ENCODE measurements at regions not wholly inside any gene's neighbourhood (a gene's known extent, or its start where the extent isn't known, plus 50 kb on each side); places are given as distances from the start of the nearest gene placed in this dataset.

GRCh38 chr18:71068338-71068737 lies 779.5 kb downstream of the SOCS6 start:
- ATAC-seq (no peak), DNase-seq (ENCODE audit: low read depth, low spot score) (no peak)
- Histone ChIP-seq H3K9me3 (ENCODE audit: control insufficient read depth in 1 of 2, insufficient read depth in 1 of 2, low read depth in 1 of 2, low read length in 2 of 2) (peaks cover 7 to 11% of the 10 kb centered on the region in 2 experiments; a peak in 1 of 4 replicates), H4K20me1 (ENCODE audit: insufficient read depth) (no peaks in the 10 kb centered on the region), H3K79me2 (ENCODE audit: insufficient read depth, low read length) (no peaks in the 10 kb centered on the region), H2AFZ (ENCODE audit: low read depth, low read length, poor library complexity, severe bottlenecking) (no peak overlapping the region), H3K27me3 (ENCODE audit: insufficient read depth, low read length) (no peaks in the 10 kb centered on the region), H3K27ac (ENCODE audit: low read depth, low read length) (no peak overlapping the region), H3K36me3 (ENCODE audit: control insufficient read depth in 1 of 2, insufficient read depth in 2 of 2, low read length in 2 of 2) (no peaks in the 10 kb centered on the region), H3K4me1 (ENCODE audit: control insufficient read depth in 1 of 2, insufficient read depth in 2 of 2, low read length in 2 of 2) (no peaks in the 10 kb centered on the region), H3K9ac (ENCODE audit: low read length) (no peak overlapping the region), H3K4me2 (ENCODE audit: low read length) (no peak overlapping the region), H3K9me2 (ENCODE audit: insufficient read depth) (no peaks in the 10 kb centered on the region), H3K4me3 (replicated peaks in 1 of 2; ENCODE audit: low read depth in 1 of 2, low read length in 2 of 2) (no peak overlapping the region)
- ChIA-PET RAD21 (ENCODE audit: low non-redundant PET in 1 of 2, low total read pairs in 2 of 2, uncharacterized antibody in 2 of 2, unreplicated experiment in 2 of 2) (no interaction called here), POLR2A (no interaction called here), CTCF (no interaction called here)
- BruUV-seq (replicated peaks): no TSS peak
- TF ChIP-seq ZFX (IDR thresholded peaks at IDR 0.05) (no peak), TCF7L2 (IDR thresholded peaks at IDR 0.05; ENCODE audit: borderline replicate concordance, extremely low read depth, insufficient read depth, insufficient read length) (no peak), POLR2AphosphoS5 (IDR thresholded peaks at IDR 0.05; ENCODE audit: low read depth, low read length) (no peak), ZBTB33 (IDR thresholded peaks at IDR 0.05; ENCODE audit: extremely low read depth, insufficient replicate concordance, low read length) (no peak), SIN3A (IDR thresholded peaks at IDR 0.05; ENCODE audit: low read depth) (no peak)
- intact Hi-C loops (cut with micrococcal nuclease): no loop called here

GRCh38 chr18:71049893-71050292 lies 761.0 kb downstream of the SOCS6 start:
- no peak overlapping the region for H3K9ac ChIP-seq (ENCODE audit: low read length)
- no peaks in the 10 kb centered on the region for H3K79me2 ChIP-seq (ENCODE audit: insufficient read depth, low read length)
- no peaks in the 10 kb centered on the region for H3K9me2 ChIP-seq (ENCODE audit: insufficient read depth)
- no peaks in the 10 kb centered on the region for H3K36me3 ChIP-seq (ENCODE audit: control insufficient read depth in 1 of 2, insufficient read depth in 2 of 2, low read length in 2 of 2)
- H3K4me1 ChIP-seq (ENCODE audit: control insufficient read depth in 1 of 2, insufficient read depth in 2 of 2, low read length in 2 of 2): no peaks in the 10 kb centered on the region
- ATAC-seq (no peak), DNase-seq (ENCODE audit: low read depth, low spot score) (no peak)
- no peak overlapping the region for H3K4me3 ChIP-seq (replicated peaks in 1 of 2; ENCODE audit: low read depth in 1 of 2, low read length in 2 of 2)
- BruUV-seq (replicated peaks): no TSS peak
- H3K9me3 ChIP-seq (ENCODE audit: control insufficient read depth in 1 of 2, insufficient read depth in 1 of 2, low read depth in 1 of 2, low read length in 2 of 2): peaks cover 11 to 14% of the 10 kb centered on the region in 2 experiments; a peak in 3 of 4 replicates
- ChIA-PET POLR2A (no interaction called here), RAD21 (ENCODE audit: low non-redundant PET in 1 of 2, low total read pairs in 2 of 2, uncharacterized antibody in 2 of 2, unreplicated experiment in 2 of 2) (no interaction called here), CTCF (no interaction called here)
- intact Hi-C loops (cut with micrococcal nuclease): no loop called here
- no peaks in the 10 kb centered on the region for H3K27me3 ChIP-seq (ENCODE audit: insufficient read depth, low read length)
- H2AFZ ChIP-seq (ENCODE audit: low read depth, low read length, poor library complexity, severe bottlenecking): no peak overlapping the region
- H4K20me1 ChIP-seq (ENCODE audit: insufficient read depth): no peaks in the 10 kb centered on the region
- TF ChIP-seq YY1 (IDR thresholded peaks at IDR 0.05; ENCODE audit: extremely low read depth, insufficient replicate concordance, low read depth, low read length) (no peak), FOSL1 (IDR thresholded peaks at IDR 0.05; ENCODE audit: low read depth) (no peak), POLR2A (IDR thresholded peaks at IDR 0.05; ENCODE audit: borderline replicate concordance, extremely low read depth, insufficient read depth, insufficient read length) (no peak), SIN3A (IDR thresholded peaks at IDR 0.05; ENCODE audit: low read depth) (no peak), ZNF274 (IDR thresholded peaks at IDR 0.05; ENCODE audit: low read depth, low read length) (no peak), JUND (IDR thresholded peaks at IDR 0.05) (no peak), EZH2 (IDR thresholded peaks at IDR 0.05) (no peak)
- TF ChIP-seq, protein P1, sequence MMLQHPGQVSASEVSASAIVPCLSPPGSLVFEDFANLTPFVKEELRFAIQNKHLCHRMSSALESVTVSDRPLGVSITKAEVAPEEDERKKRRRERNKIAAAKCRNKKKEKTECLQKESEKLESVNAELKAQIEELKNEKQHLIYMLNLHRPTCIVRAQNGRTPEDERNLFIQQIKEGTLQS (IDR thresholded peaks at IDR 0.05): no peak
- TF ChIP-seq, protein P2, sequence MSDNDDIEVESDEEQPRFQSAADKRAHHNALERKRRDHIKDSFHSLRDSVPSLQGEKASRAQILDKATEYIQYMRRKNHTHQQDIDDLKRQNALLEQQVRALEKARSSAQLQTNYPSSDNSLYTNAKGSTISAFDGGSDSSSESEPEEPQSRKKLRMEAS (IDR thresholded peaks at IDR 0.05): no peak
- H3K27ac ChIP-seq (ENCODE audit: low read depth, low read length): no peak overlapping the region
- H3K4me2 ChIP-seq (ENCODE audit: low read length): no peak overlapping the region

Measured in HCT116 (cell line).